H1 (cell line): ENCODE measurements at regions not wholly inside any gene's neighbourhood (a gene's known extent, or its start where the extent isn't known, plus 50 kb on each side); places are given as distances from the start of the nearest gene placed in this dataset.

Source experiments
- CHD7 ChIP-seq: fragments of 300-600 bp; sonication (generic); IDR thresholded peaks from 2 replicates; pipeline ENCODE4 v1.7.1; 2012; ENCODE audit warnings: low read length, moderate library complexity, mild to moderate bottlenecking, inconsistent platforms; ENCODE audit not compliant: insufficient replicate concordance
- CTCF ChIP-seq, 3 experiments: IDR thresholded peaks; 1 replicate in 2 of 3; 2 replicates in 1 of 3; pipeline versions ENCODE4 v1.5.1 to v1.6.1; 2011; ENCODE audit warnings: low read length in 3 of 3, mild to moderate bottlenecking in 3 of 3, inconsistent platforms in 2 of 3, low read depth in 1 of 3, moderate library complexity in 1 of 3; ENCODE audit not compliant: insufficient read depth in 1 of 3; ENCODE audit errors: control extremely low read depth in 1 of 3
- E2F6 ChIP-seq: IDR thresholded peaks from 2 replicates; pipeline ENCODE4 v1.6.1; 2012; ENCODE audit warnings: inconsistent platforms
- HDAC2 ChIP-seq, 2 experiments: fragments of 300-600 bp in 1 of 2; sonication (generic) in 1 of 2; IDR thresholded peaks; 2 replicates each; pipeline ENCODE4 v1.6.1; 2011 to 2012; ENCODE audit warnings: low read depth in 2 of 2, low read length in 2 of 2, mild to moderate bottlenecking in 2 of 2, moderate library complexity in 2 of 2, borderline replicate concordance in 1 of 2, inconsistent platforms in 1 of 2
- JUND ChIP-seq: IDR thresholded peaks from 2 replicates; pipeline ENCODE4 v1.6.1; 2011; ENCODE audit warnings: mild to moderate bottlenecking, improper control_type of control experiment, low read length
- RFX5 ChIP-seq: IDR thresholded peaks from 2 replicates; pipeline ENCODE4 v1.6.1; 2011; ENCODE audit warnings: low read depth, low read length, improper control_type of control experiment, borderline replicate concordance

GRCh38 chr2:216293883-216294282 lies 78.4 kb downstream of the MARCHF4 start (continued):
- TF ChIP-seq CTCF (IDR thresholded peaks at IDR 0.05; ENCODE audit: control extremely low read depth in 1 of 3, insufficient read depth in 1 of 3, low read depth in 1 of 3, low read length in 3 of 3), result no peak
- no peak for TF ChIP-seq CHD7
- no peak for TF ChIP-seq E2F6
- no peak for TF ChIP-seq HDAC2 (IDR thresholded peaks at IDR 0.05; ENCODE audit: borderline replicate concordance in 1 of 2, low read depth in 2 of 2, low read length in 2 of 2)
- no peak for TF ChIP-seq RFX5
- TF ChIP-seq JUND, result no peak
